H9 (cell line): ENCODE measurements at regions not wholly inside any gene's neighbourhood (a gene's known extent, or its start where the extent isn't known, plus 50 kb on each side); places are given as distances from the start of the nearest gene placed in this dataset.

ENCODE experiments used
- DNase-seq: peaks from one replicate; pipeline ENCODE4 v3.0.0-alpha.2; 2017
- H2AFZ ChIP-seq: one replicate; pipeline ENCODE4 v1.6.1; 2013; ENCODE audit warnings: mild to moderate bottlenecking, low read length, control low read depth, moderate library complexity
- H2AK5ac ChIP-seq: 2 replicates; pipeline ENCODE4 v1.6.1; 2013; ENCODE audit warnings: low read length, control low read depth, mixed read lengths; ENCODE audit not compliant: insufficient read length
- H2BK120ac ChIP-seq: one replicate; pipeline ENCODE4 v1.6.1; 2013; ENCODE audit warnings: low read depth, mild to moderate bottlenecking, low read length, control low read depth, inconsistent platforms; ENCODE audit not compliant: poor library complexity, severe bottlenecking
- H2BK12ac ChIP-seq: 2 replicates; pipeline ENCODE4 v1.6.1; 2013; ENCODE audit warnings: low read length, control low read depth, mixed read lengths, low read depth; ENCODE audit not compliant: insufficient read length
- H2BK15ac ChIP-seq: 2 replicates; pipeline ENCODE4 v1.6.1; 2013; ENCODE audit warnings: low read depth, low read length, control low read depth
- H2BK20ac ChIP-seq: one replicate; pipeline ENCODE4 v1.6.1; 2013; ENCODE audit warnings: low read depth, mild to moderate bottlenecking, low read length, control low read depth, inconsistent platforms; ENCODE audit not compliant: poor library complexity, severe bottlenecking
- H2BK5ac ChIP-seq: 2 replicates; pipeline ENCODE4 v1.6.1; 2013; ENCODE audit warnings: low read length, control low read depth, mixed read lengths; ENCODE audit not compliant: insufficient read length
- H3K14ac ChIP-seq: 2 replicates; pipeline ENCODE4 v1.6.1; 2013; ENCODE audit warnings: low read length, control low read depth; ENCODE audit not compliant: insufficient read depth
- H3K18ac ChIP-seq: 2 replicates; pipeline ENCODE4 v1.6.1; 2013; ENCODE audit warnings: low read depth, mild to moderate bottlenecking, mixed read lengths, low read length, control low read depth; ENCODE audit not compliant: insufficient read length
- H3K23ac ChIP-seq: 2 replicates; pipeline ENCODE4 v1.6.1; 2013; ENCODE audit warnings: low read length, control low read depth, mixed read lengths, low read depth; ENCODE audit not compliant: insufficient read length
- H3K23me2 ChIP-seq: 2 replicates; pipeline ENCODE4 v1.6.1; 2013; ENCODE audit warnings: low read depth, mild to moderate bottlenecking, mixed read lengths, low read length, control low read depth; ENCODE audit not compliant: insufficient read length, poor library complexity, severe bottlenecking
- H3K27ac ChIP-seq: 2 replicates; pipeline ENCODE4 v1.5.1; 2013; ENCODE audit warnings: low read length, control low read depth, mixed read lengths, low read depth; ENCODE audit not compliant: insufficient read length
- H3K27me3 ChIP-seq: 2 replicates; pipeline ENCODE4 v1.6.1; 2013; ENCODE audit warnings: low read length, control low read depth, inconsistent platforms; ENCODE audit not compliant: insufficient read depth
- H3K4ac ChIP-seq: 2 replicates; pipeline ENCODE4 v1.6.1; 2013; ENCODE audit warnings: low read depth, mild to moderate bottlenecking, control low read depth, inconsistent platforms, low read length, moderate library complexity
- H3K4me1 ChIP-seq: 2 replicates; pipeline ENCODE4 v1.6.1; 2013; ENCODE audit warnings: low read length, control low read depth, inconsistent platforms; ENCODE audit not compliant: insufficient read depth
- H3K4me2 ChIP-seq: 2 replicates; pipeline ENCODE4 v1.6.1; 2013; ENCODE audit warnings: low read length, control low read depth, mixed read lengths; ENCODE audit not compliant: insufficient read length, insufficient read depth
- H3K56ac ChIP-seq: 2 replicates; pipeline ENCODE4 v1.6.1; 2013; ENCODE audit warnings: low read depth, mild to moderate bottlenecking, mixed read lengths, low read length, control low read depth; ENCODE audit not compliant: insufficient read length
- H3K79me1 ChIP-seq: 2 replicates; pipeline ENCODE4 v1.6.1; 2013; ENCODE audit warnings: low read depth, mild to moderate bottlenecking, moderate library complexity, low read length, control low read depth, inconsistent platforms; ENCODE audit not compliant: insufficient read depth, poor library complexity, severe bottlenecking
- H3K79me2 ChIP-seq: 2 replicates; pipeline ENCODE4 v1.6.1; 2013; ENCODE audit warnings: low read length, control low read depth, inconsistent platforms; ENCODE audit not compliant: insufficient read depth
- H3K9ac ChIP-seq: 2 replicates; pipeline ENCODE4 v1.6.1; 2013; ENCODE audit warnings: low read length, control low read depth, mixed read lengths; ENCODE audit not compliant: insufficient read length; ENCODE audit errors: extremely low read depth
- H3K9me3 ChIP-seq: one replicate; pipeline ENCODE4 v1.6.1; 2013; ENCODE audit warnings: low read depth, low read length, inconsistent platforms; ENCODE audit not compliant: control insufficient read depth
- H3T11ph ChIP-seq: one replicate; pipeline ENCODE4 v1.6.1; 2013; ENCODE audit warnings: mild to moderate bottlenecking, low read length, control low read depth, inconsistent platforms
- H4K20me1 ChIP-seq: one replicate; pipeline ENCODE4 v1.6.1; 2013; ENCODE audit not compliant: control insufficient read depth, insufficient read length, insufficient read depth
- H4K5ac ChIP-seq: 2 replicates; pipeline ENCODE4 v1.6.1; 2013; ENCODE audit warnings: low read depth, mild to moderate bottlenecking, mixed read lengths, low read length, control low read depth; ENCODE audit not compliant: insufficient read length
- H4K8ac ChIP-seq: replicated peaks from 2 replicates; pipeline ENCODE4 v1.6.1; 2013; ENCODE audit warnings: low read length, control low read depth, mixed read lengths, low read depth; ENCODE audit not compliant: insufficient read length
- H4K91ac ChIP-seq: 2 replicates; pipeline ENCODE4 v1.6.1; 2013; ENCODE audit warnings: low read depth, mild to moderate bottlenecking, moderate library complexity, mixed read lengths, low read length, control low read depth; ENCODE audit not compliant: insufficient read length
- H3K27ac Mint-ChIP-seq, 3 experiments: 2 replicates in 2 of 3; 3 replicates in 1 of 3; pipeline ENCODE4 v1.8.0; 2020 to 2021; ENCODE audit warnings: mixed read lengths in 3 of 3, mild to moderate bottlenecking in 1 of 3, moderate library complexity in 1 of 3
- H3K27me3 Mint-ChIP-seq: 2 replicates; pipeline ENCODE4 v1.8.0; 2021; ENCODE audit warnings: low read depth, mild to moderate bottlenecking, moderate library complexity, mixed read lengths
- H3K36me3 Mint-ChIP-seq, 3 experiments: 2 replicates in 2 of 3; 3 replicates in 1 of 3; pipeline ENCODE4 v1.8.0; 2020 to 2021; ENCODE audit warnings: low read depth in 3 of 3, mixed read lengths in 3 of 3; ENCODE audit not compliant: insufficient read depth in 1 of 3
- H3K4me1 Mint-ChIP-seq, 2 experiments: 2 replicates each; pipeline ENCODE4 v1.8.0; 2020; ENCODE audit warnings: mixed read lengths in 2 of 2
- H3K4me3 Mint-ChIP-seq, 2 experiments: 2 replicates in 1 of 2; 3 replicates in 1 of 2; pipeline ENCODE4 v1.8.0; 2020 to 2021; ENCODE audit warnings: mild to moderate bottlenecking in 2 of 2, mixed read lengths in 2 of 2, moderate library complexity in 1 of 2
- H3K9me3 Mint-ChIP-seq, 2 experiments: 2 replicates in 1 of 2; 3 replicates in 1 of 2; pipeline ENCODE4 v1.8.0; 2020; ENCODE audit warnings: mild to moderate bottlenecking in 2 of 2, mixed read lengths in 2 of 2, moderate library complexity in 1 of 2
- CTCF ChIP-seq: fragments of 200-600 bp; sonication (generic); conservative IDR thresholded peaks from 3 replicates; pipeline ENCODE4 v1.8.0; 2021; ENCODE audit warnings: antibody characterized with exemption, mild to moderate bottlenecking
- WGBS: extraction: QIAGEN DNeasy Blood & Tissue Kit; methylation state at CpG from one replicate; pipeline ENCODE4 v1.1.7; 2013; ENCODE audit warnings: missing lambda C conversion rate, low lambda C conversion rate, mixed read lengths; ENCODE audit not compliant: insufficient read length; ENCODE audit errors: extremely low coverage; 5-methylcytosine and 5-hydroxymethylcytosine counted together

DNA sequence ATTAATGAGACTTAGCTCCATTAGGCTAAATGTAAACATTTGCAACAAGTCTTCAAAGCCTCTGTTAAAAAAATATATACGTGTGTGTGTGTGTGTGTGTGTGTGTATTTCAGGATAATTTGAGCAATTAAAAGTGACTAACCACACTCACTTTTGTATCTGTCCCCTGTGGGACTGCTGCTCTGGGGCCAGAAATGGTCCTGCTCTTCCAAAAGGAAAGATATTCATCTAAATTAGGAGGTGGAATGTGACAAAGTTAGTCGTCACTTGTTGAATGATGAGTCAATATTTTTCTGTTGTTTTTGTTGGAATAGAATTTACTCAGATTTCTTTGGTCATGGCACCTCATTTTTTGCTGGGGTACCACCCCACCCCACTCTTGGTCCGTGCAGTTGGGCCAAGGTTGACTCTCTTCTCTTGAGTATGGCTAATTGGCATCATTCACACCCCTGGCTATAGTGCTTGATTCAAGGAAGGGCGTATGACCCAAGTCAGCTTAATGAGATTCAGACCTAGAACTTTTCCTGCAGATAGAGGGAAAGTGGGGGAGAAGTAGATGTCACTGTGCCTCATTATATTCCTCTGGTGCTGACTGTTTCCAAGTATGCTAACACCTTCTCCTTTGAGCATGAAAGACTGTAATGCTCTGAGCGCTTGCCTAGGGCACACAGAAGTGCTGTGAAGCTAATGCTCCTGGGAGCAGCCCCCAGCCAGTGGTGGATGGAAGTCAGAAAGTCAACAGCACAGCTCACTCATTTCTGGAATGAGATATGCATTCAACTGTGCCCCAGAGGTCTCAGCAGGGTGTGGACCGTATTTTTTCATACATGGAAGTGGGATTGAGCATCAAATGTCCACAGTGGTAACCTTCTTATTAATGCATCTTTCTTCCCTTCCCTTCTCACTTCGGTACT, 577.0 kb upstream of the TBX3 start:
- WGBS: no CpG with 5 or more reads among the region's 7 CpGs
- Histone ChIP-seq H3K23ac (no peak overlapping the region), H3K14ac (no peak overlapping the region), H3K27me3 (no peaks in the 10 kb centered on the region), H3K56ac (no peak overlapping the region), H2BK20ac (no peak overlapping the region), H3K4ac (no peak overlapping the region), H3T11ph (no peak overlapping the region), H2BK12ac (no peak overlapping the region), H3K79me1 (no peaks in the 10 kb centered on the region), H4K91ac (no peak overlapping the region), H3K4me2 (no peak overlapping the region), H3K79me2 (no peaks in the 10 kb centered on the region), H4K5ac (no peak overlapping the region), H3K23me2 (no peaks in the 10 kb centered on the region), H2BK15ac (no peak overlapping the region), H4K20me1 (no peaks in the 10 kb centered on the region), H3K4me1 (no peaks in the 10 kb centered on the region), H2AK5ac (no peak overlapping the region), H3K9me3 (no peaks in the 10 kb centered on the region), H4K8ac (no peak overlapping the region), H2AFZ (no peak overlapping the region), H3K27ac (no peak overlapping the region), H2BK5ac (no peak overlapping the region), H3K18ac (no peak overlapping the region), H2BK120ac (no peak overlapping the region), H3K9ac (no peak overlapping the region)
- no peak overlapping the region for H3K4me3 Mint-ChIP-seq
- 0 out of 4 replicates have a peak, but pooled peaks cover 0 to 3% of the 10 kb centered on the region in 2 experiments for H3K4me1 Mint-ChIP-seq
- H3K27ac Mint-ChIP-seq: peak overlapping the region in 1 of 3 experiments; percentile 11; a peak in 1 of 7 replicates
- no peaks in the 10 kb centered on the region for H3K36me3 Mint-ChIP-seq
- H3K9me3 Mint-ChIP-seq: peaks cover 0 to 2% of the 10 kb centered on the region in 2 experiments; a peak in 1 of 5 replicates
- peaks cover 5% of the 10 kb centered on the region for H3K27me3 Mint-ChIP-seq
- TF ChIP-seq CTCF: no peak
- DNase-seq: no peak
